ENCODE measurements at regions not wholly inside any gene's neighbourhood (a gene's known extent, or its start where the extent isn't known, plus 50 kb on each side); places are given as distances from the start of the nearest gene placed in this dataset.

GRCh38 chr2:136479696-136480095, 285.6 kb upstream of the THSD7B start:
- no peak for DNase-seq (ENCODE audit: low read depth in 2 of 3, low spot score in 2 of 3)

GRCh38 chr2:136468799-136469369, 296.5 kb upstream of the THSD7B start:
- no peak for DNase-seq (ENCODE audit: low read depth in 2 of 3, low spot score in 2 of 3)

DNA sequence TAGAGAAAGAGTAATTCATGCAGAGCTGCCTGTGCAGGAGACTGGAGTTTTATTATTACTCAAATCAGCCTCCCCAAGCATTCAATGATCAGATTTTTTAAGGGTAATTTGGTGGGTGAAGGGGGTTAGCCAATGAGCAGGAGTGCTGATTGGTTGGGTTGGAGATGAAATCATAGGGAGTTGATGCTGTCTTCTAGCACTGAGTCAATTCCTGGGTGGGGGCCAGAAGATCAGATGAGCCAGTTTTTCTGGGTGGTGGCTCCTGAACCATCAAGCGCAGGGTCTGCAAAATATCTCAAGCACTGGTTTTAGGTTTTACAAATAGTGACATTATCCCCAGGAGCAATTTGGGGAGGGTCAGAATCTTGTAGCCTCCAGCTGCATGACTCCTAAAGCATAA, 312.8 kb upstream of the THSD7B start:
- DNase-seq (ENCODE audit: low read depth in 2 of 3, low spot score in 2 of 3), result no peak

DNA sequence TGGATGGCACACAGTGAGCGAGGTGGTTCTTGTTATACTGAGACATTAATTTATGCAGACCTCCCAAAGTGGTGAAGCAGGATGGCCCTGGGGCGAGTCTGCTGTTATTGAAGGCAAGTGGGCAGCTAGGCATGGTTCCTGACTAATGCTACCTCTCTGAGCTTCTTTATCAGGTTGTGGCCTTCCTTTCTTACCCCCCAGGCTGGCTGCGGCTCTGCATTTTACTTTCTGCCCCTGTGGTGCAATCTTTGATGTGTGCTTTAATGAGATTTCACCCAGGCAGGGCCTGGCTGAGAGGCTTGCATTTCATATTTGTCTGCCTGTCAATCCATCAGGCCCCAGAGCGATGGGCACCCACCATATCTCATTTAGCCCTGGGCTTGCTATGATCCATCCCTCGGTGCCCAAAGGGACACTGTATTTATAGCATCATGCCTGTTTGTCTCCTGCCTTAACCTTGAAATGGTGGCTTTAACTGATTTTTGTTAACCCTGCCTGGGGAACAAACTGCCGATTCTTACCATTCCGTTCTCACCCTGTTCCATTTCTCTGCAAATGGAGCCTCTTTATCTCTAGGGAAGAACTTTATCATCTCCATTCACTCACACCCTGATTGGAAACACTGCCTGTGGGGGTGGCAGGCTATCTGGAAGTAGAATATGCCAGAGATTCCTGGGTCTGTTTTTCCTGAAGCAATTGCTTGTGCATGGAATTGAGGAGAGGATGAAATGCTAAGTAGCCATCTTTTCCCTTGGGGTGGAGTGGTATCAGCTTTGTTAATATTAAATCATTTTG, 316.2 kb upstream of the THSD7B start:
- DNase-seq (ENCODE audit: low read depth in 2 of 3, low spot score in 2 of 3), result no peak

DNA sequence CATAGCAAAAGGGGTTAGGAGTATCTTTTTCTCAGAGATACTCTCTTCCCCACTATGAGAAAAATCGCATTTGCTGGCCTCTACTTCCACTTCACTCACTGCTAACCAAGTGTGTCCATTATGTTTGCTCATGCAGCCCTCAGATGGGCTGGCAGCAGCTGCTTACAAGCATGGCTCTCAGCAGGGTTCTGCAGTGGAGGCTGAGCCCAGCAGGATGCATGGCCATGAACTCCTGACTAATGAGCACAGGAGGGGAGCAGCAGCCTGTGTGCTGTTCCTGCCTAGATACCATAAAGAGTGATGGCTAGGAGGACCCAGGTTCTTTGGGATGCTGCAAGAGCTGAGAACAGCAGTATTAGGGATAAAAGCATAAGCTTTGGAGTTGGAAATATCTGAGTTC, 316.9 kb upstream of the THSD7B start:
- no peak for DNase-seq (ENCODE audit: low read depth in 2 of 3, low spot score in 2 of 3)

GRCh38 chr2:136444323-136444722, 321.0 kb upstream of the THSD7B start:
- DNase-seq (ENCODE audit: low read depth in 2 of 3, low spot score in 2 of 3), result no peak

DNA sequence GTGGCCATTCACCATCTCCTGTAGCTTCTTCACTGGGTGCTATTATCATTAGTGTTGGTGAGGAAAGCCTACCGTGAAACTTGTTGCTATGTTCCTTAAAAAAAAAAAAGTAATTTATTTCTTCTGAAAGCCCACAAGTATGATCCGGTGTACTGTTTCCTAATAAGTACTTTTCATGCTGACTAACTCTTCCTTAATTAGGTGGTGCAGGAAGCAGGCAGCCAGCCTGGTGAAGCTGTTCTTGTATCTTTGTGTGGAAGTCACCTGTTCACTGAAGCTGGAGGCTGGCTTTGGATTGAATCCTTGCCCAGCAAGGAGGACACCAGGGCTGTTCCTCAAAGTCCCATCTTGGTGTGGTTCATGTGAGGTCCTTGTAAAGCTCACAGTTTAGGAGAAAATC, 321.7 kb upstream of the THSD7B start:
- no peak for DNase-seq (ENCODE audit: low read depth in 2 of 3, low spot score in 2 of 3)

DNA sequence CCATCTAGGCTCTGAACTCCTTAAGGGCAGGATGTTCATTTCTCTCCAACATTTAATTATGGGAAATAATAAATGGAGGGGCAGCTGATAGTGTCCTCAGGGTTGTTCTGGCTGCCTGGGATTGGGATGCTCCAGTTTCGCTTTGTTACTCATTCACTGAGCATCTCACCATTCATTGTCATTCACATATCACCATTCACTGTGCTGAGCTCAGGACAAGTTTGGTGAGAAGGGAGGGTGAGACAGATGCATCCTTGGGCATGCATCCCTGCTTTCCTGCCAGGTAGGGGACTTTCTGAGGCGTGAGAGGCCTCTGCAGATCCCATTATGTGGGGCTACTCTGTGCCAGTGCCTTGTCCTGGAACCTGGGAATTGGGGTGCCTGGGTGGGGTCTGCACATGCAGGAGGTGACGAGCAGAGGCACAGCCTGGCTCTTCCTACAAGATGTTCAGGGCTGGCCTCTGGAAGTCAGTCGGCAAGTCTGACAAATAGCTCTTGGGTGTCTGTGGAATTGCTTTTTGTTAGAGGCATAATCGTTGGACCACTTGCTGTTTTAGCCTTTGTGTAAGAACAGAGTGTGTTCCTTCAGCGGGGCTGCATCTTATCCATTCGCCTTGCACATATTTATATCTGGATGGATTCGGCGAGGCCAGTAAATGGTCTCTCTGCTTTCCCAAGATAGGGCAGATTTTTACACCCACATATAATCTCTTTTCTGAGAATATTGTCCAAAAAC, 323.2 kb upstream of the THSD7B start:
- DNase-seq (ENCODE audit: low read depth in 2 of 3, low spot score in 2 of 3), result no peak

- DNase-seq (ENCODE audit: low read depth in 2 of 3, low spot score in 2 of 3), result no peak
Measured at GRCh38 chr2:136439064-136439676, 321.2 kb upstream of the CXCR4 start.

- no peak for DNase-seq (ENCODE audit: low read depth in 2 of 3, low spot score in 2 of 3)
Measured at GRCh38 chr2:136437461-136437860, 319.5 kb upstream of the CXCR4 start.

GRCh38 chr2:136436936-136437335, 319.0 kb upstream of the CXCR4 start:
- DNase-seq (ENCODE audit: low read depth in 2 of 3, low spot score in 2 of 3), result no peak

DNA sequence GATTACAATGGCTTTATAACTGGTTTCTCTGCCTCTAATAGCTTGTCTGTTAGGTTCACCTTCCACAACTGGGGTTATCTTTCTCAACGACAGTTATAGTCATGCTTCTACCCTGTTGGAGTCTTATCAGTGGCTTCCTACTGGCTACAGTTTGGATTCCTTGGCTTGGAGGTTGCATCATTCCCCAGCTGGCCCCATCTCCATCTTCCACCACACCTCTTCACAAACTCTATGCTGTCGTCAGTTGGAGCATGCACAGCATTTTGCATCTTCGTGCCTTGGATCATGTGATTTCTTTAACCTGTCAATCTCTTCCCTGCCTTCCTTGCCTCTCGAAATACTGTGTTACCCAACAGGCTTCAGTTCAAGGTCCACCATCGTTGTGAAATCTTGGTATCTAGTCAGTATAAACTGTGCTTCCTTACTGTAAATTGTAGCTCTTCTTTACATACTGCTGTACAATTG, 316.3 kb upstream of the CXCR4 start:
- no peak for DNase-seq (ENCODE audit: low read depth in 2 of 3, low spot score in 2 of 3)

DNA sequence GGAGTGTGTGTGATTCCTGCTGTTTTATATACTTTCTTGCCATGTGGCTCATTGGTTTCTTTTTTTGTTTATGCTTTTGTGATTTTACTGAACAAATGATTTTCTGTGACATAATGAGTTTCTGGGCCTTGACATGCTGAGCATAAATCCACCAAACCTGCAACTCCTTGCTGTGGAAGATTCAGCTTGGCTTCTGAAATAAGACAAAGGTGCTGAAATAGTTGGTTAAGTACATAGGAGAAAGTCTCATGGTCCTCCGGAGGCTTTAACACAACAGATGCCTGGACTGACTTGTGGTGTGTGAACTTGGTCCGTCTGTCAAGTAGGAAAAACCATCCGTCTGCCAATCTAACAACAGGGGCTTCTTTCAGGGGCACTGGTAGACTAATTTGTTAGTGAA, 315.3 kb upstream of the CXCR4 start:
- no peak for DNase-seq (ENCODE audit: low read depth in 2 of 3, low spot score in 2 of 3)

- no peak for DNase-seq (ENCODE audit: low read depth in 2 of 3, low spot score in 2 of 3)
Measured at GRCh38 chr2:136424112-136424511, 306.2 kb upstream of the CXCR4 start.

DNA sequence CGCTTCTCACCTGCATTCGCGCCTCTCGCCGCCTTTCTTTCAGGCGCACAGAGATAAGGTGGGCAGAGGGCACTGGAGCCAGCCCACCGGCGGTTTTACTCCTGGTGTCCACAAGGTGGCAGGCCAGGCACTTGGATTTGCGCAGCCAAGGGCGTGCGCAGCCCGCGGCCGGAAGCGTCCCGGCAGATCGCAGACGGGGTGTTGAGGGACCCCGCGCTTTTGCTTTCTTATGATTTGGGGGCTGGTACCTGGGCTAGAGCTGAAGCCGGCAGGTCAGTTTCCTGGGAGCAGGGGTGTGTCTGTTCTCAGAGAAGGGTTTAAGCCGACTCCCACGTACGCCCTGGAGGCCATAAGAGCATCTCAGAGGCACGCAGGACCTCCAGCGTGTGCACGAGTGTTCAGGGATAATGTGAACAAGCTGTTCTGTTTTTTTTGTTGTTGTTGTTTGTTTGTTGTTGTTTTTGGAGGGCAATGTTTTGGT, 305.6 kb upstream of the CXCR4 start:
- peak; percentile 62 to 71 (median 66) for DNase-seq (ENCODE audit: low read depth in 2 of 3, low spot score in 2 of 3)

- no peak for DNase-seq (ENCODE audit: low read depth in 2 of 3, low spot score in 2 of 3)
Measured at GRCh38 chr2:136422512-136422911, 304.6 kb upstream of the CXCR4 start.

DNA sequence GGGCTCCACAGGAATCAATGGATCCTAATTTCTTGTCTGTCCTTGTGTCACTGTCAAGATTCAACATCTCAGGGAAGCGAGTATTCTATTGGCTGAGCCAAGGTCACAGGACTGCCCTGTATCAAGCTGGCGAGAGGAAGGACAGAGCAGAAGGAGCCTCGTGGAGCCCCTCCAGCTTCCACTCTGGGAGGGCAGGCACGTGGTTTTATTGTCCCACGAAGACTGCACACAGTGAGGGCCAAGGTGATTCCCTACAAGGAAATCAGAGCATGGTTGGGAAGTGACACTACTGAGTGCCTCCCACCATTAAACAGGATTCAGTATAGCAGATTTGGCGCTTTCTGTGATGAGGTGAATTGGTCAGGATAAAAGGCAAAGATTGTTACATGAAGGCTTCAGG, 302.4 kb upstream of the CXCR4 start:
- no peak for DNase-seq (ENCODE audit: low read depth in 2 of 3, low spot score in 2 of 3)

DNA sequence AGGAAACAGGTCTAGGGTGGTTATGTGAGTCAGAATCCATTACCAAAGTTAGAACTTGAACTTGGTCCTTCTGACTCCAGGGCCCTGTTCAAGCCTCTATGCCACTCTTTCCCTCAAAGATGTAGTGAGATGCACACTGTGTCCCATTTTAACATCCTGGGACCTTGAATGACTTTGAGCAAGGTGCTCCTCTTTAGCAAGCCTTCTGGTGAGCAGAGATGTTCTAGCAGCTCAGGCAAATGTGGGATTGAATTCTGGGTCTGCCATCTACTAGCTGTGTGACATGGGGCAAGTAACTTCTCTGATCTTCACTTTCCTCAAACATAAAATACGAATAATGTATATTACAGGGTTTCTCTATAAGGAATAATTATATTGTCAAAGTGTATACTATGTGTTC, 294.0 kb upstream of the CXCR4 start:
- no peak for DNase-seq (ENCODE audit: low read depth in 2 of 3, low spot score in 2 of 3)

DNA sequence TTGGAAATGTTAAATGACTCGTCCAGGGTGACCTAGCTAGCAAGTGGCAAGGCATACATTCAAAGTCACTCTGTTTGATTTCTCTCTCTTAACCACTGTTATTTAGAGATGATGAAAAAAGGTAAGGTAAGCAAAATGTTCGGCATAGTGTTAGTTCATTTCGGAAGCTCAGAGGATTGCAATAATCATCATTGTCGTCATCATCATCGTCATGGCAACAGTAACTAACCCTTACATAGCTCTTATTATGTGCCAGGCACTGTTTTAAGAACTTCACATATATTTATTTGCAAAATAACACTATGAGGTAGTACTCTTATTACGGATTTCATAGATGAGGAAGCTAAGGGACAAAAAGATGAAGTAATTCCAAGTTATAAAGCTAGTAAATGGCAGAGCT, 292.7 kb upstream of the CXCR4 start:
- no peak for DNase-seq (ENCODE audit: low read depth in 2 of 3, low spot score in 2 of 3)

DNA sequence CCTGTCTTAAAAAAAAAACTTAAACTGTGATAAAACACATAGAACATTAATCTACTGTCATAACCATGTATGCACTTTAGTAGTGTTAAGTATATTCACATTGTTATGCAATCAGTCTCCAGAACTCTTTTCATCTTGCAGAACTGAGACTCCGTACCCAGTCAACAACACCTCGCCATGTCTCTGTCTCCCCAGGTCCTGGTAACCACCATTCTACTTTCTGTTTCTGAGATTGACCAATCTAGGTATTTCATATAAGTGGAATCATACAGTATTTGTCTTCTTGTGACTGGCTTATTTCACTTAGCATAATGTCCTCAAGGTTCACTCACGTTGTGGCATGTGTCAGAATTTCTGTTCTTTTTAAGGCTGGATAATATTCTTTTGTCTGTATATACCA, 290.8 kb upstream of the CXCR4 start:
- DNase-seq (ENCODE audit: low read depth in 2 of 3, low spot score in 2 of 3), result no peak

DNA sequence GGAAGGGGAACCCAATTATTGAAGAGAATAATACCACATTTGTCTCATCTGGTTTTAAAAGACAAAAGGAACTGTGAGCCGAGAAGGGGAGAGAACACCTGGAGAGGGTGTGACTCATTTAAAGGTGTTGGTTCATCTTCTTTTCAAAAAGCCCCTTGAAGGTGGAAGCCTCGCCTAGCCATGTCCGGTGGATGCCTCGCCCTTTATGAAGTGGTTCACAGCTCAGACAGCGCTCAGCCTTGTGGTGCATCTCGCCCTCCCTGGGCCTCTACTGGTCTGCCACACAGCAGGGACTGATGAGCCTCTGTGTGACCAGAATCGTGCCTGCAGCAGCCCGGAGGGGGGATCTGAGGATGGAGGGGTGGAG, 290.0 kb upstream of the CXCR4 start:
- no peak for DNase-seq (ENCODE audit: low read depth in 2 of 3, low spot score in 2 of 3)
